H9 (cell line): ENCODE measurements at regions not wholly inside any gene's neighbourhood (a gene's known extent, or its start where the extent isn't known, plus 50 kb on each side); places are given as distances from the start of the nearest gene placed in this dataset.

Experiments used
- DNase-seq: peaks from one replicate; pipeline ENCODE4 v3.0.0-alpha.2; 2017
- H2AFZ ChIP-seq: one replicate; pipeline ENCODE4 v1.6.1; 2013; ENCODE audit warnings: mild to moderate bottlenecking, low read length, control low read depth, moderate library complexity
- H2AK5ac ChIP-seq: 2 replicates; pipeline ENCODE4 v1.6.1; 2013; ENCODE audit warnings: low read length, control low read depth, mixed read lengths; ENCODE audit not compliant: insufficient read length
- H2BK120ac ChIP-seq: one replicate; pipeline ENCODE4 v1.6.1; 2013; ENCODE audit warnings: low read depth, mild to moderate bottlenecking, low read length, control low read depth, inconsistent platforms; ENCODE audit not compliant: poor library complexity, severe bottlenecking
- H2BK12ac ChIP-seq: 2 replicates; pipeline ENCODE4 v1.6.1; 2013; ENCODE audit warnings: low read length, control low read depth, mixed read lengths, low read depth; ENCODE audit not compliant: insufficient read length
- H2BK15ac ChIP-seq: 2 replicates; pipeline ENCODE4 v1.6.1; 2013; ENCODE audit warnings: low read depth, low read length, control low read depth
- H2BK20ac ChIP-seq: one replicate; pipeline ENCODE4 v1.6.1; 2013; ENCODE audit warnings: low read depth, mild to moderate bottlenecking, low read length, control low read depth, inconsistent platforms; ENCODE audit not compliant: poor library complexity, severe bottlenecking
- H2BK5ac ChIP-seq: 2 replicates; pipeline ENCODE4 v1.6.1; 2013; ENCODE audit warnings: low read length, control low read depth, mixed read lengths; ENCODE audit not compliant: insufficient read length
- H3K14ac ChIP-seq: 2 replicates; pipeline ENCODE4 v1.6.1; 2013; ENCODE audit warnings: low read length, control low read depth; ENCODE audit not compliant: insufficient read depth
- H3K18ac ChIP-seq: 2 replicates; pipeline ENCODE4 v1.6.1; 2013; ENCODE audit warnings: low read depth, mild to moderate bottlenecking, mixed read lengths, low read length, control low read depth; ENCODE audit not compliant: insufficient read length
- H3K23ac ChIP-seq: 2 replicates; pipeline ENCODE4 v1.6.1; 2013; ENCODE audit warnings: low read length, control low read depth, mixed read lengths, low read depth; ENCODE audit not compliant: insufficient read length
- H3K23me2 ChIP-seq: 2 replicates; pipeline ENCODE4 v1.6.1; 2013; ENCODE audit warnings: low read depth, mild to moderate bottlenecking, mixed read lengths, low read length, control low read depth; ENCODE audit not compliant: insufficient read length, poor library complexity, severe bottlenecking
- H3K27ac ChIP-seq: 2 replicates; pipeline ENCODE4 v1.5.1; 2013; ENCODE audit warnings: low read length, control low read depth, mixed read lengths, low read depth; ENCODE audit not compliant: insufficient read length
- H3K27me3 ChIP-seq: 2 replicates; pipeline ENCODE4 v1.6.1; 2013; ENCODE audit warnings: low read length, control low read depth, inconsistent platforms; ENCODE audit not compliant: insufficient read depth
- H3K4ac ChIP-seq: 2 replicates; pipeline ENCODE4 v1.6.1; 2013; ENCODE audit warnings: low read depth, mild to moderate bottlenecking, control low read depth, inconsistent platforms, low read length, moderate library complexity
- H3K4me1 ChIP-seq: 2 replicates; pipeline ENCODE4 v1.6.1; 2013; ENCODE audit warnings: low read length, control low read depth, inconsistent platforms; ENCODE audit not compliant: insufficient read depth
- H3K4me2 ChIP-seq: 2 replicates; pipeline ENCODE4 v1.6.1; 2013; ENCODE audit warnings: low read length, control low read depth, mixed read lengths; ENCODE audit not compliant: insufficient read length, insufficient read depth
- H3K56ac ChIP-seq: 2 replicates; pipeline ENCODE4 v1.6.1; 2013; ENCODE audit warnings: low read depth, mild to moderate bottlenecking, mixed read lengths, low read length, control low read depth; ENCODE audit not compliant: insufficient read length
- H3K79me1 ChIP-seq: 2 replicates; pipeline ENCODE4 v1.6.1; 2013; ENCODE audit warnings: low read depth, mild to moderate bottlenecking, moderate library complexity, low read length, control low read depth, inconsistent platforms; ENCODE audit not compliant: insufficient read depth, poor library complexity, severe bottlenecking
- H3K79me2 ChIP-seq: 2 replicates; pipeline ENCODE4 v1.6.1; 2013; ENCODE audit warnings: low read length, control low read depth, inconsistent platforms; ENCODE audit not compliant: insufficient read depth
- H3K9ac ChIP-seq: 2 replicates; pipeline ENCODE4 v1.6.1; 2013; ENCODE audit warnings: low read length, control low read depth, mixed read lengths; ENCODE audit not compliant: insufficient read length; ENCODE audit errors: extremely low read depth
- H3K9me3 ChIP-seq: one replicate; pipeline ENCODE4 v1.6.1; 2013; ENCODE audit warnings: low read depth, low read length, inconsistent platforms; ENCODE audit not compliant: control insufficient read depth
- H3T11ph ChIP-seq: one replicate; pipeline ENCODE4 v1.6.1; 2013; ENCODE audit warnings: mild to moderate bottlenecking, low read length, control low read depth, inconsistent platforms
- H4K20me1 ChIP-seq: one replicate; pipeline ENCODE4 v1.6.1; 2013; ENCODE audit not compliant: control insufficient read depth, insufficient read length, insufficient read depth
- H4K5ac ChIP-seq: 2 replicates; pipeline ENCODE4 v1.6.1; 2013; ENCODE audit warnings: low read depth, mild to moderate bottlenecking, mixed read lengths, low read length, control low read depth; ENCODE audit not compliant: insufficient read length
- H4K8ac ChIP-seq: replicated peaks from 2 replicates; pipeline ENCODE4 v1.6.1; 2013; ENCODE audit warnings: low read length, control low read depth, mixed read lengths, low read depth; ENCODE audit not compliant: insufficient read length
- H4K91ac ChIP-seq: 2 replicates; pipeline ENCODE4 v1.6.1; 2013; ENCODE audit warnings: low read depth, mild to moderate bottlenecking, moderate library complexity, mixed read lengths, low read length, control low read depth; ENCODE audit not compliant: insufficient read length
- H3K27ac Mint-ChIP-seq, 3 experiments: 2 replicates in 2 of 3; 3 replicates in 1 of 3; pipeline ENCODE4 v1.8.0; 2020 to 2021; ENCODE audit warnings: mixed read lengths in 3 of 3, mild to moderate bottlenecking in 1 of 3, moderate library complexity in 1 of 3
- H3K27me3 Mint-ChIP-seq: 2 replicates; pipeline ENCODE4 v1.8.0; 2021; ENCODE audit warnings: low read depth, mild to moderate bottlenecking, moderate library complexity, mixed read lengths
- H3K36me3 Mint-ChIP-seq, 3 experiments: 2 replicates in 2 of 3; 3 replicates in 1 of 3; pipeline ENCODE4 v1.8.0; 2020 to 2021; ENCODE audit warnings: low read depth in 3 of 3, mixed read lengths in 3 of 3; ENCODE audit not compliant: insufficient read depth in 1 of 3
- H3K4me1 Mint-ChIP-seq, 2 experiments: 2 replicates each; pipeline ENCODE4 v1.8.0; 2020; ENCODE audit warnings: mixed read lengths in 2 of 2
- H3K4me3 Mint-ChIP-seq, 2 experiments: 2 replicates in 1 of 2; 3 replicates in 1 of 2; pipeline ENCODE4 v1.8.0; 2020 to 2021; ENCODE audit warnings: mild to moderate bottlenecking in 2 of 2, mixed read lengths in 2 of 2, moderate library complexity in 1 of 2
- H3K9me3 Mint-ChIP-seq, 2 experiments: 2 replicates in 1 of 2; 3 replicates in 1 of 2; pipeline ENCODE4 v1.8.0; 2020; ENCODE audit warnings: mild to moderate bottlenecking in 2 of 2, mixed read lengths in 2 of 2, moderate library complexity in 1 of 2
- WGBS: extraction: QIAGEN DNeasy Blood & Tissue Kit; methylation state at CpG from one replicate; pipeline ENCODE4 v1.1.7; 2013; ENCODE audit warnings: missing lambda C conversion rate, low lambda C conversion rate, mixed read lengths; ENCODE audit not compliant: insufficient read length; ENCODE audit errors: extremely low coverage; 5-methylcytosine and 5-hydroxymethylcytosine counted together
- TF ChIP-seq, protein P1 (sequence below): fragments of 200-600 bp; sonication (generic); conservative IDR thresholded peaks from 3 replicates; pipeline ENCODE4 v1.8.0; 2021; ENCODE audit warnings: antibody characterized with exemption, mild to moderate bottlenecking

DNA sequence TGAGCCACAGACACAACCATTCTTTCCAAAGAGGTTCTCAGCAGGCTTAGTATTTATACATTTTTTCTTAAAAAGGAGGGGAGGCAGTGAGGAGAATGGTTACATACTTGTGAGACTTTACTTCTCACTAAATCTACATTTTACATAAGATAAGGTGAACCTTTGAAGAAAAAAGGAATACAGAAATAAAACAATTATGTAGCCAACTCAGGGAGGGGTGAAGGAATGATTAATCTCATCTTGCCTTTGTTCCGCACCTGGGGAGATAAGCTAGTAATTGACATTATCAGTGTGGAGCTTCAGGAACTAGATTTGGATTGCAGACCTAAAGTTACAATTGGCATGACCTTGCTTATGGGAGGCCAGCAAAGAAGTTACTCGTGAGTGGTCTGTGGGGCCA lies 221.8 kb upstream of the GGTLC1 start:
- DNase-seq: no peak
- Histone ChIP-seq H3K27me3 (no peaks in the 10 kb centered on the region), H4K20me1 (no peaks in the 10 kb centered on the region), H2BK12ac (no peak overlapping the region), H3K23me2 (no peaks in the 10 kb centered on the region), H3K18ac (no peak overlapping the region), H2BK20ac (no peak overlapping the region), H4K5ac (no peak overlapping the region), H2BK5ac (no peak overlapping the region), H3K9me3 (no peaks in the 10 kb centered on the region), H2BK120ac (no peak overlapping the region), H2BK15ac (no peak overlapping the region), H3K9ac (no peak overlapping the region), H4K91ac (no peak overlapping the region), H2AK5ac (no peak overlapping the region), H3K14ac (no peak overlapping the region), H3K4ac (no peak overlapping the region), H2AFZ (no peak overlapping the region), H3K4me2 (no peak overlapping the region), H3K4me1 (0 out of 2 replicates have a peak, but pooled peaks cover 2% of the 10 kb centered on the region), H3K79me2 (no peaks in the 10 kb centered on the region), H3T11ph (no peak overlapping the region), H4K8ac (no peak overlapping the region), H3K27ac (no peak overlapping the region), H3K23ac (no peak overlapping the region), H3K56ac (no peak overlapping the region), H3K79me1 (no peaks in the 10 kb centered on the region)
- Mint-ChIP-seq H3K27ac (no peak overlapping the region), H3K9me3 (peaks cover 9 to 15% of the 10 kb centered on the region in 2 experiments; a peak in 4 of 5 replicates), H3K4me3 (no peak overlapping the region), H3K27me3 (no peaks in the 10 kb centered on the region; the same call in 1 of the 2 replicates), H3K4me1 (peaks cover 29 to 48% of the 10 kb centered on the region in 2 experiments), H3K36me3 (peaks cover 0 to 8% (median 1%) of the 10 kb centered on the region in 3 experiments; a peak in 3 of 7 replicates)
- TF ChIP-seq, protein P1, sequence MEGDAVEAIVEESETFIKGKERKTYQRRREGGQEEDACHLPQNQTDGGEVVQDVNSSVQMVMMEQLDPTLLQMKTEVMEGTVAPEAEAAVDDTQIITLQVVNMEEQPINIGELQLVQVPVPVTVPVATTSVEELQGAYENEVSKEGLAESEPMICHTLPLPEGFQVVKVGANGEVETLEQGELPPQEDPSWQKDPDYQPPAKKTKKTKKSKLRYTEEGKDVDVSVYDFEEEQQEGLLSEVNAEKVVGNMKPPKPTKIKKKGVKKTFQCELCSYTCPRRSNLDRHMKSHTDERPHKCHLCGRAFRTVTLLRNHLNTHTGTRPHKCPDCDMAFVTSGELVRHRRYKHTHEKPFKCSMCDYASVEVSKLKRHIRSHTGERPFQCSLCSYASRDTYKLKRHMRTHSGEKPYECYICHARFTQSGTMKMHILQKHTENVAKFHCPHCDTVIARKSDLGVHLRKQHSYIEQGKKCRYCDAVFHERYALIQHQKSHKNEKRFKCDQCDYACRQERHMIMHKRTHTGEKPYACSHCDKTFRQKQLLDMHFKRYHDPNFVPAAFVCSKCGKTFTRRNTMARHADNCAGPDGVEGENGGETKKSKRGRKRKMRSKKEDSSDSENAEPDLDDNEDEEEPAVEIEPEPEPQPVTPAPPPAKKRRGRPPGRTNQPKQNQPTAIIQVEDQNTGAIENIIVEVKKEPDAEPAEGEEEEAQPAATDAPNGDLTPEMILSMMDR: no peak
- WGBS: no CpG with 5 or more reads among the region's 2 CpGs
